NB4 (cell line): ENCODE measurements at regions not wholly inside any gene's neighbourhood (a gene's known extent, or its start where the extent isn't known, plus 50 kb on each side); places are given as distances from the start of the nearest gene placed in this dataset.

Source experiments
- POLR2A ChIP-seq: IDR thresholded peaks from 2 replicates; pipeline ENCODE4 v1.6.1; 2011; ENCODE audit warnings: mild to moderate bottlenecking; ENCODE audit not compliant: insufficient read length; ENCODE audit errors: extremely low read depth
- TF ChIP-seq, protein P1 (sequence below): IDR thresholded peaks from one replicate; pipeline ENCODE4 v1.5.1; 2012; ENCODE audit warnings: low read depth, low read length

DNA sequence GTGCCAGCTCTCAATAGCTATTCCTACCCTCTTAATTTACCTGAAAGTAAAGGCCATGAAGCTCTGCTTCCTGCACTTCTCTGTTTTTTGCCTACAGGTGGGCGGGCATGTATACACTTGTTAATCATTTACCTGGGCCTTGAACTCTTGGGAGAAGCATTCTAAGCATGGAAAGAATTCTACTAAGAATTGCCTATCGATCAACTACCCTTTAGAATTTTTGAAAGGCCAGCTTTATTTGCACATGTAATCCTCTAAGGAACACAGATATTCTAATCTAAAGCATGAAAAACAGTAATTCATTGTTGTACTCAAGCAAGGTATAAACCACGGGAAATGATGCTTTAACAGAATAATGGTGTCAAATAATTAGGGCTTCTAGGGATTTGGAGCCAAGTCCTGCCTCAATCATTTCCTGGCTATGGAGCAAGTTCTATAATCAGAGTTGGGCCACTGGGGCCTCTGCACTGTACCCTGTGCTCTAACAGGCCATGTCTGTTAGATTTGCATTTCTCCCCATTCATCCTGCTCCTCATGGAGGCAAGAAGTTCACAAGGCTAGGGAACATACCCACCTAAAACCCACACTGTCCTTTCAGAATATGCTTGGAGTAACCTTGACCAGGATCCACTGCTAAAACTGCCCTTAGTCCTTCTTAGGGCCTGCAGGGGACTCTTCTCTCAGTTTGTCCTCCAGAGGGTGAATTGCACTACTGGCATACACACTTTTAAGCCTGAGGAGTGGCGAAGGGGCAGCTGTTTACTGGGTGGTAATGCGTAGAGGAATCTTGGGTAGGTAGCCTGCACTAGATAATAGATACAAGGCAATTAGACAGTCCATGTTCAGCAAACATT, 276.4 kb upstream of the JAG1 start:
- no peak for TF ChIP-seq POLR2A
- TF ChIP-seq, protein P1, sequence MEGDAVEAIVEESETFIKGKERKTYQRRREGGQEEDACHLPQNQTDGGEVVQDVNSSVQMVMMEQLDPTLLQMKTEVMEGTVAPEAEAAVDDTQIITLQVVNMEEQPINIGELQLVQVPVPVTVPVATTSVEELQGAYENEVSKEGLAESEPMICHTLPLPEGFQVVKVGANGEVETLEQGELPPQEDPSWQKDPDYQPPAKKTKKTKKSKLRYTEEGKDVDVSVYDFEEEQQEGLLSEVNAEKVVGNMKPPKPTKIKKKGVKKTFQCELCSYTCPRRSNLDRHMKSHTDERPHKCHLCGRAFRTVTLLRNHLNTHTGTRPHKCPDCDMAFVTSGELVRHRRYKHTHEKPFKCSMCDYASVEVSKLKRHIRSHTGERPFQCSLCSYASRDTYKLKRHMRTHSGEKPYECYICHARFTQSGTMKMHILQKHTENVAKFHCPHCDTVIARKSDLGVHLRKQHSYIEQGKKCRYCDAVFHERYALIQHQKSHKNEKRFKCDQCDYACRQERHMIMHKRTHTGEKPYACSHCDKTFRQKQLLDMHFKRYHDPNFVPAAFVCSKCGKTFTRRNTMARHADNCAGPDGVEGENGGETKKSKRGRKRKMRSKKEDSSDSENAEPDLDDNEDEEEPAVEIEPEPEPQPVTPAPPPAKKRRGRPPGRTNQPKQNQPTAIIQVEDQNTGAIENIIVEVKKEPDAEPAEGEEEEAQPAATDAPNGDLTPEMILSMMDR, result no peak
